Upper lobe of right lung (tissue), 1 donor: ENCODE measurements at regions not wholly inside any gene's neighbourhood (a gene's known extent, or its start where the extent isn't known, plus 50 kb on each side); places are given as distances from the start of the nearest gene placed in this dataset.

Experiments
- ATAC-seq: fragments of 200-7000 bp; cut with Tn5 transposase; one replicate; pipeline ENCODE4 v1.9.1; 2020; ENCODE audit warnings: mild to moderate bottlenecking, moderate library complexity
- DNase-seq: peaks from one replicate; pipeline ENCODE4 v3.0.0-alpha.2; 2020
- H3K27ac ChIP-seq: fragments of 200-600 bp; one replicate; pipeline ENCODE4 v1.8.0; 2022
- H3K27me3 ChIP-seq: fragments of 200-600 bp; one replicate; pipeline ENCODE4 v1.8.0; 2022; ENCODE audit warnings: mild to moderate bottlenecking
- H3K36me3 ChIP-seq: fragments of 200-600 bp; one replicate; pipeline ENCODE4 v1.8.0; 2022
- H3K4me1 ChIP-seq: fragments of 200-600 bp; one replicate; pipeline ENCODE4 v1.8.0; 2022
- H3K4me3 ChIP-seq: fragments of 200-600 bp; one replicate; pipeline ENCODE4 v1.8.0; 2022; ENCODE audit warnings: mild to moderate bottlenecking
- H3K9me3 ChIP-seq: fragments of 200-600 bp; one replicate; pipeline ENCODE4 v1.8.0; 2022
- CTCF ChIP-seq: fragments of 200-600 bp; IDR thresholded peaks from one replicate; pipeline ENCODE4 v1.8.0; 2022; ENCODE audit warnings: antibody characterized with exemption
- intact Hi-C: fragments of 100-400 bp; cut with DNase I; formaldehyde crosslinking; loops from one replicate; pipeline ENCODE4 v1.11.0; 2022
- donor health status: DM: no; HTN: yes; CAD: no; lungs with severe emphysema.

GRCh38 chr18:46360866-46361265 lies 256.7 kb downstream of the HAUS1 start:
- intact Hi-C loops: no loop called here
- Histone ChIP-seq H3K36me3 (no peaks in the 10 kb centered on the region), H3K9me3 (no peaks in the 10 kb centered on the region), H3K4me1 (no peaks in the 10 kb centered on the region), H3K27ac (no peak overlapping the region), H3K27me3 (no peaks in the 10 kb centered on the region), H3K4me3 (no peak overlapping the region)
- TF ChIP-seq CTCF: no peak
- ATAC-seq (no peak), DNase-seq (no peak)

- ATAC-seq: peak; percentile 47
- intact Hi-C loops: no loop called here
- Histone ChIP-seq H3K27ac (no peak overlapping the region), H3K27me3 (no peaks in the 10 kb centered on the region), H3K4me3 (no peak overlapping the region), H3K4me1 (no peaks in the 10 kb centered on the region), H3K36me3 (no peaks in the 10 kb centered on the region), H3K9me3 (no peaks in the 10 kb centered on the region)
- DNase-seq: no peak
- no peak for TF ChIP-seq CTCF
These were observed 258.3 kb downstream of the HAUS1 start for GRCh38 chr18:46362533-46362932.

- H3K4me1 ChIP-seq: no peaks in the 10 kb centered on the region
These were observed 259.9 kb downstream of the HAUS1 start for GRCh38 chr18:46364048-46364447.

GRCh38 chr18:46366201-46366600 lies 262.0 kb downstream of the HAUS1 start:
- TF ChIP-seq CTCF: no peak
- Histone ChIP-seq H3K36me3 (no peaks in the 10 kb centered on the region), H3K4me3 (no peak overlapping the region), H3K27me3 (no peaks in the 10 kb centered on the region), H3K27ac (no peak overlapping the region), H3K9me3 (no peaks in the 10 kb centered on the region), H3K4me1 (no peaks in the 10 kb centered on the region)
- no peak for DNase-seq
- ATAC-seq: no peak
- intact Hi-C loops: no loop called here

More at GRCh38 chr18:46364048-46364447, 259.9 kb downstream of the HAUS1 start:
- Histone ChIP-seq H3K4me3 (no peak overlapping the region), H3K27ac (no peak overlapping the region), H3K9me3 (no peaks in the 10 kb centered on the region), H3K36me3 (no peaks in the 10 kb centered on the region), H3K27me3 (no peaks in the 10 kb centered on the region)
- no peak for TF ChIP-seq CTCF
- DNase-seq (no peak), ATAC-seq (no peak)
- intact Hi-C loops: no loop called here

GRCh38 chr18:46366751-46367376 lies 262.7 kb downstream of the HAUS1 start:
- no peak for ATAC-seq
- H3K27ac ChIP-seq: no peak overlapping the region
- H3K36me3 ChIP-seq: no peaks in the 10 kb centered on the region
- no peaks in the 10 kb centered on the region for H3K9me3 ChIP-seq
- no peak for TF ChIP-seq CTCF
- no peaks in the 10 kb centered on the region for H3K4me1 ChIP-seq
- no peak overlapping the region for H3K4me3 ChIP-seq
- DNase-seq: no peak
- intact Hi-C loops: no loop called here
- no peaks in the 10 kb centered on the region for H3K27me3 ChIP-seq

GRCh38 chr18:46369323-46369722 lies 265.1 kb downstream of the HAUS1 start:
- DNase-seq: no peak
- Histone ChIP-seq H3K4me1 (no peaks in the 10 kb centered on the region), H3K27me3 (no peaks in the 10 kb centered on the region), H3K36me3 (no peaks in the 10 kb centered on the region), H3K27ac (no peak overlapping the region), H3K4me3 (no peak overlapping the region), H3K9me3 (no peaks in the 10 kb centered on the region)
- no peak for TF ChIP-seq CTCF
- no peak for ATAC-seq
- intact Hi-C loops: no loop called here
